Upper lobe of left lung (tissue), 4 donors: ENCODE measurements at regions not wholly inside any gene's neighbourhood (a gene's known extent, or its start where the extent isn't known, plus 50 kb on each side); places are given as distances from the start of the nearest gene placed in this dataset.

Experiments
- POLR2A ChIP-seq, 4 donors: fragments of 450-650 bp; IDR thresholded peaks; one replicate each; pipeline ENCODE4 v1.5.1; 2016 to 2017; ENCODE audit warnings: antibody characterized with exemption in 4 of 4, mild to moderate bottlenecking in 2 of 4
- POLR2AphosphoS5 ChIP-seq, 2 donors: sonication (generic); formaldehyde crosslinking; IDR thresholded peaks; one replicate each; pipeline ENCODE4 v1.5.1; 2017; ENCODE audit warnings: antibody characterized with exemption in 2 of 2
- TF ChIP-seq, protein P1 (sequence below), 6 experiments: fragments of 450-650 bp in 4 of 6; fragments of 200-600 bp in 2 of 6; sonication (generic) in 2 of 6; IDR thresholded peaks; one replicate each; pipeline ENCODE4 v1.5.1; 2016 to 2019; ENCODE audit warnings: antibody characterized with exemption in 6 of 6

- TF ChIP-seq POLR2A (IDR thresholded peaks at IDR 0.05) (no peak), POLR2AphosphoS5 (IDR thresholded peaks at IDR 0.05) (no peak)
- TF ChIP-seq, protein P1, sequence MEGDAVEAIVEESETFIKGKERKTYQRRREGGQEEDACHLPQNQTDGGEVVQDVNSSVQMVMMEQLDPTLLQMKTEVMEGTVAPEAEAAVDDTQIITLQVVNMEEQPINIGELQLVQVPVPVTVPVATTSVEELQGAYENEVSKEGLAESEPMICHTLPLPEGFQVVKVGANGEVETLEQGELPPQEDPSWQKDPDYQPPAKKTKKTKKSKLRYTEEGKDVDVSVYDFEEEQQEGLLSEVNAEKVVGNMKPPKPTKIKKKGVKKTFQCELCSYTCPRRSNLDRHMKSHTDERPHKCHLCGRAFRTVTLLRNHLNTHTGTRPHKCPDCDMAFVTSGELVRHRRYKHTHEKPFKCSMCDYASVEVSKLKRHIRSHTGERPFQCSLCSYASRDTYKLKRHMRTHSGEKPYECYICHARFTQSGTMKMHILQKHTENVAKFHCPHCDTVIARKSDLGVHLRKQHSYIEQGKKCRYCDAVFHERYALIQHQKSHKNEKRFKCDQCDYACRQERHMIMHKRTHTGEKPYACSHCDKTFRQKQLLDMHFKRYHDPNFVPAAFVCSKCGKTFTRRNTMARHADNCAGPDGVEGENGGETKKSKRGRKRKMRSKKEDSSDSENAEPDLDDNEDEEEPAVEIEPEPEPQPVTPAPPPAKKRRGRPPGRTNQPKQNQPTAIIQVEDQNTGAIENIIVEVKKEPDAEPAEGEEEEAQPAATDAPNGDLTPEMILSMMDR (IDR thresholded peaks at IDR 0.05) = no peak
Observed at GRCh38 chr4:111652236-111652635, 493.0 kb upstream of the FAM241A start.
